GM11168 (cell line): ENCODE measurements at regions not wholly inside any gene's neighbourhood (a gene's known extent, or its start where the extent isn't known, plus 50 kb on each side); places are given as distances from the start of the nearest gene placed in this dataset.

Experiments
- in situ Hi-C: fragments of 300-500 bp; cut with MboI; formaldehyde crosslinking; loops from one replicate; pipeline ENCODE4 v1.12.0; 2022; ENCODE audit warnings: low sequenced_read_pairs; ENCODE audit not compliant: unreplicated experiment

DNA sequence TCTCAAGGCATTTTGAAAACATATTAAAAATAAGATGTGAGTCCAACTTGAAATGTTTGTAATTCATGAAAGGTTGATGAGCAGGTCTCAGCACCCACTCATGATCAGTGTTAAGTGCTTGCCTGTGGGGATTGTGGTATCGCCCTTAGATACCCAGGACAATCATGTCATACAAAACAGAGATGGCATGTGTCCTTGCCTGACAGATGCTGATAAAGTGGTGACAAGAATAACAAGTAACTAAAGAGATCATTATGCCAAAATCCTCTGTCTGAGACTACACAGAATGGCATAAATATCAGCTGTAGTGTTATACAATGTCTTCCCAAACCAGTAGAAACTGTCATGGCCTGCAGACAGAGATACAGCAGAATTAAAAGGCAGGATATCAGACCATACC is 930.3 kb downstream of the SUCLG1 start:
- in situ Hi-C loops: no loop called here

DNA sequence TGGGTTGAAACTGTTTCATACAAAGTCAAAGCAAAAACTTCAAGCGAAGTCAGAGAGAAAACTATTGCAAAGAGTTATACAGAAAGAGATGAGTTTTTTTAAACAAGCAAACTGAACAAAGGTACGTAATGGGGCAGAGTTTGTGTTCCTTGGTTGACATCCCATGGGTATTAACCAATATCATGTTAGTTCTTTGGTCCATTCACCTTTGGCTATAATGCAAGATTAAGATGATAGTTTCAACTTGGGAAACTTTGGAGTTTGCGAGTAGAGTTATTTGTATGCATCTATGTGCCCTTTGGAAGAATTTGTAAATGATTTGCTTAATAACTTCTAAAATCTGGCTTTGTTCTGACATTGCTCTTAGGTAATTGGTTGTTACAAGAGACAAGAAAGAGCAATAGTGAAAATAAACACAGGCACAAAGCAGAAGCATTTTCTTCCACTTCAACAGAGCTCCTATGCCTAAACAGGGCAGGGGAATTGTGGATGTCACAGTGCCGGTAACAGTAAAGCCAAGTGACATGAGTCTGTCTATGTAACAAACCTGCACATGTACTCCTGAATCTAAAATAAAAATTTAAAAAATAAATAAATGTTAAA is 936.1 kb downstream of the SUCLG1 start:
- in situ Hi-C loops: no loop called here

DNA sequence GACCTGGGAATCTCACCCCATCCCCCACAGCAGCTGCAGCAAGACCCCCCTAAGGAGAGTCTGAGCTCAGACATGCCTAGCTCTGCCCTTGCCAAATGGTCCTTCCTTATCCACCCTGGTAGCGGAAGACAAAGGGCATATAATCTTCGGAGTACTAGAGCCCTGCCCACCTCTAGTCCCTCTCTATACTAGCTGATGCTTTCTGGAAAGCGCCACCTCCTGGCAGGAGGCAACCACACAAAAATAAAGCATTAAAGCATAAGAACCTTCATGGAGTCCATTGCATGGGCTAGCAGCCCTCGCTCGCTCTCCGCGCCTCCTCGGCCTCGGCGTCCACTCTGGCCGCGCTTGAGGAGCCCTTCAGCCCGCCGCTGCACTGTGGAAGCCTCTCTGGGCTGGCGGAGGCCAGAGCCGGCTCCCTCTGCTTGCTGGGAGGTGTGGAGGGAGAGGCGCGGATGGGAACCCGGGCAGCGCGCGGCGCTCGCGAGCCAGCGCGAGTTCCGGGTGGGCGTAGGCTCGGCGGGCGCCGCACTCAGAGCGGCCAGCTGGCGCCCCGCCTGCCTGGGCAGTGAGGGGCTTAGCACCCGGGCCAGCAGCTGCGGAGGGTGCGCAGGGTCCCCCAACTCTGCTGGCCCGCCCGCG is 941.2 kb downstream of the SUCLG1 start:
- in situ Hi-C loops: no loop called here

DNA sequence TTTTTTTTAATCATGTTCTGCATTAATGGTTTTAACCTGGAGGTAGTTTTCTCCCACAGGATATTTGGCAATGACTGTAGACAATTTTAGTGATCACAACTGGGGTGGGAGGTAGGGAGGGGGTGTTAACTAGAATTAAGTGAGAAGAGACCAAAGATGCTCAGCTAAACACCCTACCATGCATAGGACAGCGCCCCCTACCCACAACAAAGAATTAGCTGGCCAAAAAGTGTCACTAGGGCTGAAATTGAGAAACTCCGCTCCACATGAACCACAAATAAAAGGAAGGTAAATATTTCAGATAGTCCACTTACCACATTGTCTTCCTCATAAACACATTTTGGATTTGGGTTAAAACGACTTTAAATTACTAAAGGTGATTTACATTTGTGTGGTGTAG is 942.6 kb downstream of the SUCLG1 start:
- in situ Hi-C loops: no loop called here

DNA sequence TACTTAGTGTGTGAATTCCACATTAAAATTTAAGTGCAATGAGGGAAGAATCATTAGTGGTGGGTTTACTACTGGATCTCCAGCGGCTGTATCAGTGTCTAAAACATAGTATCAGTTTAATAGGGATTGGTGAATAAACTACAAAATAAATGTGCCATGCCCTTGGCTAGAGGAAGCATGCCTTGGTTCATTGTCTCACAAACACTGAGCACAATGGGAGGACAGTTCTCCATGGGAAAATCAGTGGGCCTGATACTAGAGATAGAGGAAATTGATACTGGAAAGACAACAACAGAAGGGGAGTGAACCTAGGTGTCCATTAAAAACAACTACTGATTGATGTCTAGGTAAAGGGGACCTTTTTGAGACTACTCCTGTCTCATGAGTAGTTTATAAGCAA is 971.6 kb downstream of the SUCLG1 start:
- in situ Hi-C loops: no loop called here

DNA sequence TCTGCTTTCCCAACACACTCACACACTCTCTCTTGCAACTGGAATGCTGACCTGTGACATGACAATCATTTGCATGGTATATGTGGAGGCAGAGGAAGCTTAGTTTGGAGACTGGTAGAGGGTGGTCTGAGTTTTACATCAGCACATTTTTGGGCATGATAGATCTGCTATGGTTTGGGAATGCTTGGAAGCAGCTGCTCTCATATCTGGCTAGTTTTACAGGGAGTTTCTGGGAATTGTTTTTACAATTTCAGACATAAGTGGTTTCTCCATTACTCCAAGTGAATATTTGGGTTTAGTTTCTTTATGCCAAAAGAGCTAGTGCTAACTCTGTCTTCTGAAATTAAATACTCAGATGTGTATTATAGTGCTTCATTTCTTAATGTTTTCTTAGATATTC is 977.6 kb downstream of the SUCLG1 start:
- in situ Hi-C loops: no loop called here

DNA sequence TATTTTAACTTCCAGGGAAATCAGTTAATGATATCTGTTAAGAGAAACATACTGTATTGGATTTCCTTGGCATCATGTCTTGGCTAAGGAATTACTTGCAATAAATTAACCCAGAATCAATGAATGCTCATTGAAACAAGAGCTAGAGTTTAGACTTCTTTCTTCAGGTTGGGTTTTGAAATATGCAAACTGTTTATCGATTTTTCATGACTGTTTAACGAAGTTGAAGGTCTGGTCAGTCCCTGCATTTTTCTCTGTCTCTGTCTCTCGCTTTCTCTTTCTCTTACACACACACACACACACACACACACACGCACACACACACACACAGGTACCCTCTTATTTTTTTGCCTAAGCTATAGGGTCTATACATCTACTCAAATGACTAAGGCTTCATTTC is 981.0 kb downstream of the SUCLG1 start:
- in situ Hi-C loops: no loop called here

DNA sequence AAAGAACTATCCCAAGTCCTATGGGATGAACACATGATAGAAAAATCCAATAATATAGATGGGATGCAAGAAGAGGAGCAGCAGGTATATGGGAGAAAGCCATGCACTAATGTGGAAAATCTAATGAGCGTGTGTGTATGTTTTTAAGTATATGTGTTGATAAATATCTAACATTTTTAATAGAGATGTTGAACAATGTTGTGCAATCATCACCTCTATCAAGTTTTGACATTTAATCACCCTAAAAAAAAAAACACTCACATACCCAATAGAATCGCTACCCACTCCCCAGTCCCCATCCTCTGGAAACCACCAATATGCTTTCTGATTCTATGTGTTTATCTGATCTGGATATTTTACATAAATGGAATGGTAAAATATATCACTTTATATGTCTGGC is 983.7 kb downstream of the SUCLG1 start:
- in situ Hi-C loops: no loop called here

DNA sequence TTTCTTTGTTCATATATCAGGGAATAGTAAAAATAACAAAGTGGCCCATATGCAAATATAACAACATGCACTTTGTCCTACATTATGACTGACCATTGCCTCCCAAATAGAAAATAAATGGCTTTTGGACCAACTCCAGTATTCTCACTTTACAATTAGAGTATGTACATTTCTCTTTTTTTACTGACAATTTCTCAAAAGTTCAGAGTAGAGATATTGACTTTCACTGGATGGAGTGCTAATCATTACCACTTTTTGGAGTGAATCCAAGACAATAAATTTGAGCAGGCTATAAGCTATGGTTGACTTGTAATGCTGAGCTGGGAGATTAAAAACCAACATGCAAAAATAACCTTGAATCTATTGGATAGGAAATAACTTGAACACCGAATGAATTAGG is 987.4 kb downstream of the SUCLG1 start:
- in situ Hi-C loops: no loop called here

DNA sequence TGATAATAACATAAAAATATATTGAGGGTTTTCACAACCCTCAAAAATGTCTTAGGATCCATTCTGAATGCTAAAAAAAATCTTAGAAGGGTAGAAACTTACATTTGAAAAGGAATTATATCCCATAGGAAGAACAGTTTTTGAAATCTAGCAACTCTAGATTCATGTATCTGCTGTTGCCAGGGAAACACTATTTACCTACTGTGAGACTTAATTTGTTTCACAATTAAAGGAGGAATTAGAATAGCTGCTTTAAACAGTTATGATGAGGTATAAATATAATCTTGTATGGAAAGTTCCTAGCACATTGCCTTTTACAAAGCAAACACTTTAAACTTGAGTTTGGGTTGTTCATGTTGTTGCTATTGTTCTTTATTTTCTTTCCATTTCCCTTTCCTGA is 988.2 kb downstream of the SUCLG1 start:
- in situ Hi-C loops: no loop called here

DNA sequence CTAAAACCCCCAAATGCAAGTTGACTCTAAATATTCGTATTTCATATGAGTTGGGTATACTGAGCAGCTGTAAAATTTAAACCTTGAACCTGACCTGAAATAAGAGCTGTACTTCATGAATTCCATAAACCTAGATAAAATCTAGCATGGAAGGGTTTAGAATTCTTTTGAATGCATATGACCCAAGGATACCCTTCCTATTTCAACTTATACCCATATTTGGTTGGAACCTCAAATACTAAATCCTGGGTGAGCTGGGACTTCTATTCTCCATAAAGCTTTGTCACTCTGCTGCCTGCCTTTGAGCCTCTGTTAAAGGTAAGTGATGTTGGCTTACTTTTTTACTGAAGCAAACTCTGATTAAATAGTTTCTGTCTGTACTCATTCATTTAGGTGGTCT is 994.6 kb downstream of the SUCLG1 start:
- in situ Hi-C loops: no loop called here

DNA sequence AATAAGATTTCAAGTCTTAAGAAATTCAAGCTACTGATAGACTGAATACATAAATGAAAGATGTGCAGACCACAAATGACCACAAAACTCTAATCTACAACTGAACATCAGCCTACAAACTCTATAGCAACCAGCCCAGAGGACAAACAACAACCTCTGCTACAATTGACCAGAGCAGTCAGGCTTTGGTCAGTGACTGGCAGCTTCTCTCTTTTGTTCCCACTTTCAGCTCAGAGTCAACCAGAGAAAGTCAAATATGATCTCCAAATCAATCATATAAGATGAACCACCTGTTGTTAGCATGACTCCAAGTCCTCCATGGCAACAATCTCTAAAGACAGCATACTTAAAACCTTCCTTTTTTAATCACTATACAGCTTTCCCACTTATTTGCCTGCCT is 996.2 kb downstream of the SUCLG1 start:
- in situ Hi-C loops: no loop called here

DNA sequence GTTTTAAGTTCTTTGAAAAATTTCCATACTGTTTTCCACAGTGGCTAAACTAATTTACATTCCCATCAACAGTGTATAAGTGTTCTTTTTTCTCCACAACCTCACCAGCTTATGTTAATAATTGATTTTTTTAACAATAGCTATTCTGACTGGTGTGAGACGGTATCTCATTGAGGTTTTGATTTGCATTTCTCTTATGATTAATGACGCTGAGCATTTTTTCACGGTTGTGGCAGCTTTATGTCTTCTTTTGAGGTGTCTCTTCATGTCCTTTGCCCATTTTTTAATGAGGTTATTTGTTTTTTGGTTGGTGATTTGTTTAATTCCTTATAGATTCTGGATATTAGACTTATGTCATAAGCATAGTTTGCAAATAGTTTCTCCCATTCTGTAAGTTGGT is 997.9 kb downstream of the SUCLG1 start:
- in situ Hi-C loops: no loop called here

DNA sequence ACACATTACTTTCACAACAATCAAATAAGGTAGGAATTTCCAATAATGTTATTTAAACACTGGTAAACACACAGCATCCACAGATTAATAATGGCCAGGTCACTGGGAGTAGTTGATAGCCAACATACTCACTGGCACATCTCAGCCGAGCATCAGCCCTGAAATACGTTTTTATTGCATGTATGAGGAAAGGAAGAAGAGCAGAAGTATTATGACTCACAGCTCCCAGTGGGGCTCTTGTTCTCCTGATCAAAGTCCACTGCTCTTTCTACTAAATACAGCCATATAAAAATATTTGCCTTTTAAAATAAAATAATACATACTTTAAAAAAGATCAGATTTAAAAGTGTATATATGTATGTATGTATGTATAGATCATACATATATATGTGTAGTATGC is 999.6 kb downstream of the SUCLG1 start:
- in situ Hi-C loops: no loop called here

DNA sequence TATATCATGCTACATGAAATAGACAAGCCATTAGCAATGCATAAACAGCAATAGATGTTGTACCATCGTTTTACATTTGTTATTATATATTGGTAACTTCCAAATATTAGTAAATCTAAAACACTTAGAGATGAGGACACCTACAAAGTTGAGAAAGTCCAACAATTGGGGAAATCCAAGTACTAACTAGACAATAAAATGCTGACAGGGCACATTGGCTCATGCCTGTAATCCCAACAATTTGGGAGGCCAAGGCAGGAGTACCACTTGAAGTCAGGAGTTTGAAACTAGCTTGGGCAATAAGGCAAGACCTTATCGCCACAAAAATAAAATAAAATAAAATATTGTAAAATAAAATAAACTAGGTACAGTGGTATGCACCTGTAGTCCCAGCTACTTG is 1023.1 kb downstream of the SUCLG1 start:
- in situ Hi-C loops: no loop called here

DNA sequence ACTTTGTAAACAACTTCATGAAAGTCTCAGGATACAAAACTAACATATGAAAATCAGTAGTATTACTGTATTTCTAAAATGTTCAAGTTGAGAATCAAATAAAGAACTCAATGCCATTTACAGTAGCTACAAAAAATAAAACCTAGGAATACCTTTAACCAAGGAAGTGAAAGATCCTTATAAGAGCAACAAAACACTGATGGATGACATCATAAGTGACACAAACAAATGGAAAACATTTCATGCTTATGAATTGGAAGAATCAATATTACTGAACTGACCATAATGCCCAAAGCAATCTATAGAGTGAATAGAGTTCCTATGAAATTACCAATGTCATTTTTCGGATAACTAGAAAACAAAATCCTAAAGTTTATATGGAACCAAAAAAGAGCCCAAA is 1038.1 kb downstream of the SUCLG1 start:
- in situ Hi-C loops: no loop called here

DNA sequence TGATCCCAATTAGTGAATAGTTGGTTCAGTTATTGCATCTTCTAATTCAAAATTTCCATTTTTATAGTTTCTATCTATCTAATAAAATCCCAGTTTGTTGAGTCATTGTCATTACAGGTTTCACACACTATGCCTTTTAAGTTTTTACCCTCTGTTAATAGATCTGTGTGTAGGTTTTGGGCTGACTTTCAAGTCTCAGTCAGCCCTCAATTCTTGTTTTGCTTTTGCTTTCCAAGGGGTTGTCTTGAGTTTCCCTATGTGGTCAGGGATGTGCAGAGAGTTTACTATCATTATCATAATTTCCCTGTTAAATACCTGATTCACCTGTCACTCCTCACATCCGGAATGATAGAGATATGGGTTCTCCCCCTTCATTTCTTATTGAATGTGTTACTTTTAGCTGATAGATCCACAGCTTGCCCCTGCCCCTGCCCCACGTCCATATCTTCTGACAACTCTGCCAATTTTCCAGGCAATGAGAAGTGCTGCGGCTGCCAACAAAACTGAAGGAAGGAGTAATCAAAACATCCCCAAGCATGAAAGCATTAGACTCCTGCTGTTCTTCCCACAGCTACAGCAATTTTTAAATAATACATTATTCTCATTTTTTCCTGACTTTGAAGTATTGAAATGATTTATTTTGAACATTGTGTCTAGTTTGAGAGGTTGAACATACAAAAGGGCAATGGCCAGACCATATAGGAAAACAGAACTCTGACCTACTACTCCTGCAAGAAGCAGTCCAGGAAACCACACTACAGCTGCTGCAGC is 1064.8 kb downstream of the SUCLG1 start:
- in situ Hi-C loops: no loop called here

DNA sequence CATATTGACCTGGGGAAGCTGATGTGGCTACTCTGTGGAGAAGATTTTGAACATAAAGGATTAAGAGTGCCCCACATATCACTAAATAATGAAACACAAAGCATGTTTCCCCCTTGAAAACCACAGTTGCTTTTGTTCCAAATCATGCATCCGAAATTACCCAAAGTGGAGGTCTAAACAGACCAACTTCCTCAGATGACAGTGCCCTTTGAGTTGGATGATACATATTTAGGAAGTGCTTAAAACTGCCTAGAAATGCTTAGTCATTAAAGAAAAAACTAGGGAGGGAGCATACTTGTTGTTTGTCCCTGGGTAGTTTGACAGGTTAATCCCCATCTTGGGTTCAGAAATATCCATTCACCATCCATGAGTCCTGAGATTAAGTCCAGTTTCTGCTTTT is 1070.3 kb downstream of the SUCLG1 start:
- in situ Hi-C loops: no loop called here

DNA sequence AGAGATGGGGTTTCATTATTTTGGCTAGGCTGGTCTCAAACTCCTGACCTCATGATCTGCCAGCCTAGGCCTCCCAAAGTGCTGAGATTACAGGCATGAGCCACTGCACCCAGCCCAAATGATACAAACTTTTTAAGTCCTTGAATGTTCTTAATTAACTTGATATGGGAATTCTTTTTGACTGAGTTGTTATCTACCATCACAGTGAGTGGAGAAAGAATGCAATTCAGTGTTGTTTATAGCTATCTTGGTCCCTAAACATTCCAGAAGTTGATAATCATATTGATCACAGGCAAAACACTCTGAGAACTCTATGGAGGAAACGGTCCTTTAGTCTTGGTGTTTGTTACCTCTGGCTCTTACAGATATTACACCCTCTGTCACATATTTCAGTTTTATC is 1072.5 kb downstream of the SUCLG1 start:
- in situ Hi-C loops: no loop called here

DNA sequence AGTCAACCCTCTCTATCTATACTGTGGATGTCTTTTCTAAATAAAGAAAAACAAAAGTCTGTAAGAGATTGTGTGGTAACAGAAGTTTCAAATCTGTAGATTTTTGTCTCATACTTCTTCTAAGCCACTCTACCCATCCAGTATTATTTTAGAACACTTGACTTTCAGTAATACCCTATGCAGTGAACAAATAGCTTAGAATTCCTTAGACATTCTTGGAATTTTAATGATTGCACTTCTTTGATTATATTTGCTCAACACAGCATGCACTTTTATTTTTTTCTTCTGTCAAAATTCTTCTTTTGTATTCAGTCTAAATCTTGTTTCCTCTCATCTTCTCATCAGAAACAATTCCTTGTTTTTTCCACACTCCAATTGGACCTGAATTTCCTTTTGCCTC is 1080.2 kb downstream of the SUCLG1 start:
- in situ Hi-C loops: no loop called here

DNA sequence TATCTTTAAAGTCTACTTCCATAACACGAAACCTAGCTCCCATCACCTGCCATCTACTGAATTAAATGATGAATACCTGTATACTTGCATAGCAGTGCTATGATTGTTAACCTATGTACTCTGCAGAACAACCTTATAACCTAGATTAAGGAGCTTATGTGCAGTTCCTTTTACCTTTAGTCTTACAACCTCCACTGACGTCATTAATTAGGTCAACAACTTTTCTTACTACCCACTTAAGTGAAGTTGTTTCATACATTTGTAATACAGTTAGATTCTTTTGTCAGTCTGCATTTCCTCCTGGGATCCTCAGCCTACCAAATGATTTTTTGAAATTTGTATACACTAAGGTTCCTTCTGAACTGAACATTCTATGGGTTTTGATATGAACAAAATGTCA is 1082.3 kb downstream of the SUCLG1 start:
- in situ Hi-C loops: no loop called here

DNA sequence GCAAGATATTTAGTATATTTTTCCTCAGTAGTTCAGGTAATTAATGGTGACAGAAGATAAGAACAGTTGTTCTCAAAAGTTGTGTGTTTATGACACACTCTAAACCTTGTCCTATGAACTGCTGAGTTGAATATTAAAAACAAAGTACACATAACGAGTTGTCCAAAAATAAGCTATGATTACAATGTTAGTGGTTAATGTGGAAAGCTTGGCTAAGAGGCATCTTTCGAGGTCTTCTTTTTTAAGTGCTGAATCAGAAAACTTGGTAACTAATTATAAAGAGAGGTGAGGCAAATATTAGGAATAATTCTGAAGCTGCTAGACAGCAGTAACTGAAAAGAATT is 1088.7 kb downstream of the SUCLG1 start:
- in situ Hi-C loops: no loop called here
